ENCODE measurements at regions not wholly inside any gene's neighbourhood (a gene's known extent, or its start where the extent isn't known, plus 50 kb on each side); places are given as distances from the start of the nearest gene placed in this dataset.

DNA sequence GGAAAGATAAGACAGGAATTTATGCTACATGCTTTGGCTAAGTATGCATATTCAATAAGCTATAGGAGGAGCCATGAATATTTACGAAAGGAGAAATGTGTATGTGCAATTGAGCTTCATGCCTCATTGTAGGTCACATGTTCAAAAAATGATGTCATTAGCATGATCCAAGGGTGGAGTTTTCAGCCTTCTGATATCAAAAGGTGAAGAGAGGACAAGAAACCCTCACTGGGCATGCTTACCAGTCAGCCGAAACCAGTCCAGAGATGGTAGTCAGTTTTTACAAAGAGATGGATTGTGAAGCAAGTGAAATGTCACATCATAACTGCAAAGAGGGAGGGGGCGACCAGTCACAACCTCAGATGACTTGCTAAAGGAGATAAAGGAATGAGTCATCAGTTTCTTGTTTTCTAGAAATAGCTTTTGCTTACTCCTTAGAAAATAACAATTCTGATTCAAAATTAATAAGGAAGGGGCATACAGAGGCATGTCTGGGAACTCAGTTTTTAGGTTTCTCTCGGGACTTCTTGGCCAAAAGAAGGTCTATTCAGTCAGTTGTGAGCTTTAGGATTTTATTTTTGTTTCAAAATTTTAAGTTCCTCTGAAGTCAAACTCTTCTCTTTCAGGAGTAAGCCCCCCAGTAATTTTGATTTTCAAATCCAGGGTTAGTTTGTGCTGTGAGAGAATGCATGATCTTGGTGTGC is 1067.8 kb upstream of the EDIL3 start:
- no peak for TF ChIP-seq EZH2 (IDR thresholded peaks at IDR 0.05; ENCODE audit: borderline replicate concordance)
- TF ChIP-seq, protein P1, sequence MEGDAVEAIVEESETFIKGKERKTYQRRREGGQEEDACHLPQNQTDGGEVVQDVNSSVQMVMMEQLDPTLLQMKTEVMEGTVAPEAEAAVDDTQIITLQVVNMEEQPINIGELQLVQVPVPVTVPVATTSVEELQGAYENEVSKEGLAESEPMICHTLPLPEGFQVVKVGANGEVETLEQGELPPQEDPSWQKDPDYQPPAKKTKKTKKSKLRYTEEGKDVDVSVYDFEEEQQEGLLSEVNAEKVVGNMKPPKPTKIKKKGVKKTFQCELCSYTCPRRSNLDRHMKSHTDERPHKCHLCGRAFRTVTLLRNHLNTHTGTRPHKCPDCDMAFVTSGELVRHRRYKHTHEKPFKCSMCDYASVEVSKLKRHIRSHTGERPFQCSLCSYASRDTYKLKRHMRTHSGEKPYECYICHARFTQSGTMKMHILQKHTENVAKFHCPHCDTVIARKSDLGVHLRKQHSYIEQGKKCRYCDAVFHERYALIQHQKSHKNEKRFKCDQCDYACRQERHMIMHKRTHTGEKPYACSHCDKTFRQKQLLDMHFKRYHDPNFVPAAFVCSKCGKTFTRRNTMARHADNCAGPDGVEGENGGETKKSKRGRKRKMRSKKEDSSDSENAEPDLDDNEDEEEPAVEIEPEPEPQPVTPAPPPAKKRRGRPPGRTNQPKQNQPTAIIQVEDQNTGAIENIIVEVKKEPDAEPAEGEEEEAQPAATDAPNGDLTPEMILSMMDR (IDR thresholded peaks at IDR 0.05; ENCODE audit: poor library complexity), result no peak
